ENCODE measurements at regions not wholly inside any gene's neighbourhood (a gene's known extent, or its start where the extent isn't known, plus 50 kb on each side); places are given as distances from the start of the nearest gene placed in this dataset.

DNA sequence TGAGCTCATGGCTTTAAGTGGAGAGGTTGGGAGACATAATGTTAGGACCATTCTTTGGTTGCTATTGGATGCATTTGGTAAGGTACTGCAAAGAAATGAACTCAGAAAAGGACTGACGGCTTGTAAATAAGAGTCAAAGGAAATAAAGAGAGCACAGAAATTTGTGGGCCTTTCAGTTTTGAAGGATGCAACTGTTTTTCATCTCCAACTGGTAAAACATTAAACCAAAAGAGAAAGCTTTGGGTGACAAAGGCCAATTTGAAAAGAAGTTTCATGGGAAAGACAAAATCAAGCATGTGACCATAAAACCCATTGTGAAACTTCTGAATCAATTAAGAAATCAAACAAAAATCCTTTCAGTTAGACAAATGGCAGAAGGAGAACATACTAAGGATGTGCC, 77.8 kb upstream of the SPOPL start:
- TF ChIP-seq, protein P1, sequence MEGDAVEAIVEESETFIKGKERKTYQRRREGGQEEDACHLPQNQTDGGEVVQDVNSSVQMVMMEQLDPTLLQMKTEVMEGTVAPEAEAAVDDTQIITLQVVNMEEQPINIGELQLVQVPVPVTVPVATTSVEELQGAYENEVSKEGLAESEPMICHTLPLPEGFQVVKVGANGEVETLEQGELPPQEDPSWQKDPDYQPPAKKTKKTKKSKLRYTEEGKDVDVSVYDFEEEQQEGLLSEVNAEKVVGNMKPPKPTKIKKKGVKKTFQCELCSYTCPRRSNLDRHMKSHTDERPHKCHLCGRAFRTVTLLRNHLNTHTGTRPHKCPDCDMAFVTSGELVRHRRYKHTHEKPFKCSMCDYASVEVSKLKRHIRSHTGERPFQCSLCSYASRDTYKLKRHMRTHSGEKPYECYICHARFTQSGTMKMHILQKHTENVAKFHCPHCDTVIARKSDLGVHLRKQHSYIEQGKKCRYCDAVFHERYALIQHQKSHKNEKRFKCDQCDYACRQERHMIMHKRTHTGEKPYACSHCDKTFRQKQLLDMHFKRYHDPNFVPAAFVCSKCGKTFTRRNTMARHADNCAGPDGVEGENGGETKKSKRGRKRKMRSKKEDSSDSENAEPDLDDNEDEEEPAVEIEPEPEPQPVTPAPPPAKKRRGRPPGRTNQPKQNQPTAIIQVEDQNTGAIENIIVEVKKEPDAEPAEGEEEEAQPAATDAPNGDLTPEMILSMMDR (IDR thresholded peaks at IDR 0.05; ENCODE audit: extremely low read depth in 1 of 2, insufficient read depth in 1 of 2, low read depth in 1 of 2, low read length in 2 of 2) = no peak
- TF ChIP-seq POLR2AphosphoS5 (IDR thresholded peaks at IDR 0.05; ENCODE audit: insufficient read depth, low read depth, low read length) (no peak), MYC (IDR thresholded peaks at IDR 0.05; ENCODE audit: low read depth, low read length) (no peak), EZH2 (IDR thresholded peaks at IDR 0.05; ENCODE audit: borderline replicate concordance, low read depth, low read length, severe bottlenecking) (no peak), POLR2A (IDR thresholded peaks at IDR 0.05; ENCODE audit: low read depth, low read length) (no peak), JUN (IDR thresholded peaks at IDR 0.05; ENCODE audit: borderline replicate concordance, insufficient read depth, insufficient read length, low read depth) (no peak), FOS (IDR thresholded peaks at IDR 0.05; ENCODE audit: borderline replicate concordance, insufficient read depth, low read length) (no peak), GATA2 (IDR thresholded peaks at IDR 0.05; ENCODE audit: insufficient read depth, insufficient read length, low read depth, low read length) (no peak)
- TF ChIP-seq, protein P2, sequence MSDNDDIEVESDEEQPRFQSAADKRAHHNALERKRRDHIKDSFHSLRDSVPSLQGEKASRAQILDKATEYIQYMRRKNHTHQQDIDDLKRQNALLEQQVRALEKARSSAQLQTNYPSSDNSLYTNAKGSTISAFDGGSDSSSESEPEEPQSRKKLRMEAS (IDR thresholded peaks at IDR 0.05; ENCODE audit: insufficient read depth, insufficient read length) = no peak

Data from endothelial cell of umbilical vein (primary cell).